Transverse colon (tissue), 4 donors: ENCODE measurements at regions not wholly inside any gene's neighbourhood (a gene's known extent, or its start where the extent isn't known, plus 50 kb on each side); places are given as distances from the start of the nearest gene placed in this dataset.

ENCODE experiments used
- POLR2A ChIP-seq: fragments of 450-650 bp; IDR thresholded peaks from one replicate; pipeline ENCODE4 v1.6.1; 2016; ENCODE audit warnings: antibody characterized with exemption, mild to moderate bottlenecking, moderate library complexity
- POLR2AphosphoS5 ChIP-seq, 3 donors: sonication (generic); formaldehyde crosslinking; IDR thresholded peaks; one replicate each; pipeline ENCODE4 v1.6.1; 2016; ENCODE audit warnings: antibody characterized with exemption in 3 of 3
- TF ChIP-seq, protein P1 (sequence below), 5 experiments: fragments of 200-600 bp in 3 of 5; fragments of 450-650 bp in 2 of 5; sonication (generic) in 3 of 5; IDR thresholded peaks; 1 replicate in 2 of 5; 2 replicates in 3 of 5; pipeline ENCODE4 v1.5.1; 2016 to 2017; ENCODE audit warnings: antibody characterized with exemption in 5 of 5, inconsistent platforms in 3 of 5, mild to moderate bottlenecking in 2 of 5, moderate library complexity in 1 of 5

DNA sequence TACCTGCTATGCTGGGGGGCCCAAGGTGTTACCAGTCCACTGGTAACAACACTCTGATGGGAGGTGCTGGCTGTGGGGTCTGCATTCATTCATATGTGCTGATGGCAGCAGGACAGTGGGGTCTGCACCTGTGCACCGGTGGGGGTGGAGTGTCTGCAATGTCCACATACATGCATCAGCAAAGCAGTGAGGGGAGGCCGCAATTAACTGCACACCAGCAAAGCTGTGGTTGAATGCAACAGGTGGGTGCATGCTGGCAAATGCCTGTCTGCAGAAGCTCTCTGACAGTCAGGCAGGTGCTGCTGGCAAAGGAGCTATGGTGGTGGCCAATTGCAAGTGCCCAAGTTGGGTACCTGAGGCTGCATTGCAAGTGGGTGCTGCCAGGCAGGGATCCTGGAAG is 426.5 kb upstream of the FMR1 start:
- TF ChIP-seq, protein P1, sequence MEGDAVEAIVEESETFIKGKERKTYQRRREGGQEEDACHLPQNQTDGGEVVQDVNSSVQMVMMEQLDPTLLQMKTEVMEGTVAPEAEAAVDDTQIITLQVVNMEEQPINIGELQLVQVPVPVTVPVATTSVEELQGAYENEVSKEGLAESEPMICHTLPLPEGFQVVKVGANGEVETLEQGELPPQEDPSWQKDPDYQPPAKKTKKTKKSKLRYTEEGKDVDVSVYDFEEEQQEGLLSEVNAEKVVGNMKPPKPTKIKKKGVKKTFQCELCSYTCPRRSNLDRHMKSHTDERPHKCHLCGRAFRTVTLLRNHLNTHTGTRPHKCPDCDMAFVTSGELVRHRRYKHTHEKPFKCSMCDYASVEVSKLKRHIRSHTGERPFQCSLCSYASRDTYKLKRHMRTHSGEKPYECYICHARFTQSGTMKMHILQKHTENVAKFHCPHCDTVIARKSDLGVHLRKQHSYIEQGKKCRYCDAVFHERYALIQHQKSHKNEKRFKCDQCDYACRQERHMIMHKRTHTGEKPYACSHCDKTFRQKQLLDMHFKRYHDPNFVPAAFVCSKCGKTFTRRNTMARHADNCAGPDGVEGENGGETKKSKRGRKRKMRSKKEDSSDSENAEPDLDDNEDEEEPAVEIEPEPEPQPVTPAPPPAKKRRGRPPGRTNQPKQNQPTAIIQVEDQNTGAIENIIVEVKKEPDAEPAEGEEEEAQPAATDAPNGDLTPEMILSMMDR (IDR thresholded peaks at IDR 0.05): no peak
- TF ChIP-seq POLR2AphosphoS5 (IDR thresholded peaks at IDR 0.05) (no peak), POLR2A (no peak)
